Lower leg skin (tissue), 3 donors: ENCODE measurements at regions not wholly inside any gene's neighbourhood (a gene's known extent, or its start where the extent isn't known, plus 50 kb on each side); places are given as distances from the start of the nearest gene placed in this dataset.

Experiments
- CTCF ChIP-seq, 3 donors: fragments of 450-650 bp; IDR thresholded peaks; one replicate each; pipeline ENCODE4 v1.5.1; 2016; ENCODE audit warnings: antibody characterized with exemption in 3 of 3, mild to moderate bottlenecking in 3 of 3, moderate library complexity in 2 of 3
- POLR2A ChIP-seq, 2 donors: fragments of 450-650 bp; IDR thresholded peaks; one replicate each; pipeline ENCODE4 v1.6.1; 2016 to 2017; ENCODE audit warnings: antibody characterized with exemption in 2 of 2, mild to moderate bottlenecking in 1 of 2, moderate library complexity in 1 of 2

DNA sequence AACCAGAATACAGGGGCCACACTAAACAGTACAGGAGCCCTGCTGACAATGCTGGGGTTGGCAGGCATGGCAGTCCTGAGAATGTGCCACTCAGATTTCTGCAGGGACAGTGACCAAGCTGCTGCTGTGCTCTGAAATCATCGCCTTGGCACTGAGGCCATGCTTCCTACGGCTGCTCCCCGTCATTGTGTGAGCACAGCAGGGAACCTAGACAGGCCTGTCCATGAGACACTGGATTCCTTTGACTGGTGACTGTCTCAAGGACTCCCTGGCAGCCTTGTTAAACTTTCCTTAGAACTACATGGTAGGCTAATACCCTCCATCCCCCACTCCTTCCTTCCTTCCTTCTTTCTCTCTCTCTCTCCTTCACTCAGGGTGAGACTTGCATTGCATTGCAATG, 111.4 kb downstream of the LUZP4 start:
- no peak for TF ChIP-seq CTCF (IDR thresholded peaks at IDR 0.05)
- TF ChIP-seq POLR2A (IDR thresholded peaks at IDR 0.05): no peak
